Choroid plexus epithelial cell (primary cell): ENCODE measurements at regions not wholly inside any gene's neighbourhood (a gene's known extent, or its start where the extent isn't known, plus 50 kb on each side); places are given as distances from the start of the nearest gene placed in this dataset.
A peak's percentile ranks its signal among the peaks of the same experiment; 100 is the strongest.

Source experiments
- DNase-seq: peaks from one replicate; pipeline ENCODE4 v3.0.0-alpha.2; 2010; ENCODE audit warnings: low read depth
- H3K4me3 ChIP-seq: 2 replicates; pipeline ENCODE4 v1.5.1; 2011; ENCODE audit warnings: low read depth, mild to moderate bottlenecking, control low read depth, low read length, moderate library complexity
- TF ChIP-seq, protein P1 (sequence below): conservative IDR thresholded peaks from 2 replicates; pipeline ENCODE4 v1.5.1; 2011; ENCODE audit warnings: low read depth, mild to moderate bottlenecking, control low read depth, inconsistent platforms, low read length, moderate library complexity

DNA sequence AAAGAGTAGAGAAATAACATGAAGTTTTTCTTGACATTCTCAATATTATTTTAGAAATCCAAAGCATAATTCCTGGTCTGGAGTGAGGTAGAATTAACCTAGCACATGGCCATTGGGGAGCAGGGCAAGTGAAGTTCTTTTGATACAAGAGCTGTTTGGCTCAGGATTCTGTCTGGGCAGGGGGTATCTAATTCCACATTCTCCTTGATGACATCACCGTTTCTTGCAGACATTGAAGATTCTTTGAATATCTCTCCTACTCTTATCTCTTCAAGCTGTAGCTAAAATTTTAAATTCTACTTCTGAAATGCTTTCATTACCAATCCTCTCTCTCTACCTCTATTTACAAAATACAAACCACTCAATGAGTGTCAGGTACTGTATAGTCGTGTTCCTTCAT, 138.2 kb upstream of the TENM4 start:
- DNase-seq: peak; percentile 1
- TF ChIP-seq, protein P1, sequence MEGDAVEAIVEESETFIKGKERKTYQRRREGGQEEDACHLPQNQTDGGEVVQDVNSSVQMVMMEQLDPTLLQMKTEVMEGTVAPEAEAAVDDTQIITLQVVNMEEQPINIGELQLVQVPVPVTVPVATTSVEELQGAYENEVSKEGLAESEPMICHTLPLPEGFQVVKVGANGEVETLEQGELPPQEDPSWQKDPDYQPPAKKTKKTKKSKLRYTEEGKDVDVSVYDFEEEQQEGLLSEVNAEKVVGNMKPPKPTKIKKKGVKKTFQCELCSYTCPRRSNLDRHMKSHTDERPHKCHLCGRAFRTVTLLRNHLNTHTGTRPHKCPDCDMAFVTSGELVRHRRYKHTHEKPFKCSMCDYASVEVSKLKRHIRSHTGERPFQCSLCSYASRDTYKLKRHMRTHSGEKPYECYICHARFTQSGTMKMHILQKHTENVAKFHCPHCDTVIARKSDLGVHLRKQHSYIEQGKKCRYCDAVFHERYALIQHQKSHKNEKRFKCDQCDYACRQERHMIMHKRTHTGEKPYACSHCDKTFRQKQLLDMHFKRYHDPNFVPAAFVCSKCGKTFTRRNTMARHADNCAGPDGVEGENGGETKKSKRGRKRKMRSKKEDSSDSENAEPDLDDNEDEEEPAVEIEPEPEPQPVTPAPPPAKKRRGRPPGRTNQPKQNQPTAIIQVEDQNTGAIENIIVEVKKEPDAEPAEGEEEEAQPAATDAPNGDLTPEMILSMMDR: no peak
- no peak overlapping the region for H3K4me3 ChIP-seq

DNA sequence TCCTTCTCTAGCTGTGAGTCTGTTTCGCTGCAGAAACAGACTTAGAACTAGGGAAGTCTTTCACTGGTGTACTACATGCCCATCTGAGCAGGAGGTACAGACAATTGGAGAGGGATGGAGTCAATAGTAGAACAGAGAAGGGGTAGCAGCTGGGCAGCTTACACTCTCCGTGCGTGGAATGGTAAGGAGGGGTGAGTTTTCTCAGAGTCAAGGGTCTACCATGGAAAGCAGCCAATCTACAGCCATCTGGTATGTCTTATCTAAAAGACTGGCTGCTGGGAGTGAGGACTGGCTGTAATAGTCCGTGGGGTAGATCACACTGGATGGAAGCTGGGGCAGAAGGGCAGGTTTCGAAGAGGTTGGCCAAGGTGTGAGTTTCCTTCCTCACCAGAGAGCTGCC, 137.3 kb upstream of the TENM4 start:
- DNase-seq: no peak
- H3K4me3 ChIP-seq: no peak overlapping the region
- TF ChIP-seq, protein P1: no peak

DNA sequence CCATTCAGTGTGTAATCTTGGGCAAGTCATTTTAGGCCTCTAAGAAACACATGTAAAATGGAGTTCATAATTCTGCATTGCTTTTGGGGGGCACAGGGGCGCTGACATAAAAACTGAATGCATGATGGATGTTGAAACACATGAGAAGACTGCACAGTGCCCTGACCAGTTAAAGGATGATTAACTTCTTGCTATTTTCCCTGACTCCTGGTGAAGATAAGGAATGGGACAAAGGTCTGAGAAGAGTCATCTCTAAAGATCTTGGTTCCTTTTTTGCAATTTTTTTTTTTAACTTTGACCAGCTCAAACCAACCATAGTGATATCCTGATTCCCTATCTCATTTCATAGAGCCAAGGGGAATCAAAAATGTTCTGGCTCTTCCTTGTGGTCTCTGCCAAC, 134.9 kb upstream of the TENM4 start:
- TF ChIP-seq, protein P1: no peak
- H3K4me3 ChIP-seq: no peak overlapping the region
- DNase-seq: no peak

DNA sequence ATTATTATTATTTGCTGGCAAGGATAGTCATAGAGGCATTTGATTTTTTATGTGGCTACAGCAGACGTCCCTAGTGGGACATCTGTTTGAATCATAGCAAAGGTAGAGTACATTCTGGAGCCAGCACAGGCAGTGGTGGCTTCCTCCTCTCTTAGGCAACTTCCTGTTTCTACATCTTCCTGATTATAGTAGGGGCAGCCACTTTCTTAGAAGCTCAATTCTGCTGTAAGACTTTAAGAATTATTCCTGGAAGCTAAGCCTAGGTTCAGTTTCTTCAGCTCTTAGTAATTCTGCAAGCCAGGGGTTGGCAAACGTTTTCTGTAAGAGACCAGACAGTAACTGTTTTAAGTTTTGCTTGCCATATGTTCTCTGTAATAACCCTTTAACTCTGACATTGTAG, 129.3 kb upstream of the TENM4 start:
- H3K4me3 ChIP-seq: no peak overlapping the region
- no peak for DNase-seq
- TF ChIP-seq, protein P1: no peak

DNA sequence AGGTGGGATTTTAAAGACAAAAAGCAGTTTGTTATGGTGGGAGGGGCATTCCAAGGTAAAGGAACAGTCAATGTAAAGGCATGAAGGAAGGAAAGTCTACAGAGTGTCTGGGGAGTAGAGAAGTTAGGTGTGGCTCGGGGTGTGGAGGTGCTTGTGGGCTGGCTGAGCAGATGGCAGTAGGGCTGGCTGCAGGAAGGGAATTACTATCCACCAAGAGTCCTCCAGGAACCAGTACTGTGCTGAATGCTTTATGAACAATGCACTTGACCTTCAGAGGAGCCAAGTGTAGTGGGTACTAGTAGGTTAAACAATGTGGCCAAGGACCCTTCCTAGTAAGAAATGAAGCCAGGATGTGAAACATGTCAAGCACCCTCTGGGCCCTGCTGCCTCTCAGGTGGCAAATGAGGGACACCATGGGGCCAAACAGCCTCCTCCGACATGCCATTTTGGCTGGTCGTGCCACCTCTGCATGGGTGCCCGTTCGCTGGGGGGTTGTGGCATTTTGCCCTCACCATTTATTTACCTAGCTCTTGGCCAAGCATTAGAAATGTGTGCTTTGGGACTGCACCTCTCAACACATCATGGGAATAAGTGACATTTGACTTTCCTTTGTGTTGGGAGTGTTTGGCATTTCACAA, 123.6 kb upstream of the TENM4 start:
- TF ChIP-seq, protein P1: no peak
- no peak overlapping the region for H3K4me3 ChIP-seq
- no peak for DNase-seq

DNA sequence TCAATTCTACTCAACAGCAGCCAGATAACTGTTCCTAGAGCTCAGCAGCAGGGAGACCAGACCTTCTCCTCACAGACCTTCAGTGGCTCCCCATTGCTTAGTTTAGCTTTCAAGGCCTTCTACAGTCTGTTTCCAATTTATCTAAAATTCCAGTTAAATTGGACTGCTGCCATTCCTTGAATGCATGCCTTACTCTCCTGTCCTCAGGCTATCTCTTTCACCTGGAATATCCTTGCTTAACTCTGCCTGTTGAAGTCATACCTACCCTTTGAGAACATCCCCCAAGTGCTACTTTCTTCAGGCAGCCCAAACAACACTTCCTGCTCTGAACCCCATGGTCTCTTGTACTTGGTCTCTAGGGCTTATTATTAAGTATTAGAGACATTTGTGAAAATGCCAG, 120.7 kb upstream of the TENM4 start:
- no peak overlapping the region for H3K4me3 ChIP-seq
- no peak for DNase-seq
- TF ChIP-seq, protein P1: no peak

DNA sequence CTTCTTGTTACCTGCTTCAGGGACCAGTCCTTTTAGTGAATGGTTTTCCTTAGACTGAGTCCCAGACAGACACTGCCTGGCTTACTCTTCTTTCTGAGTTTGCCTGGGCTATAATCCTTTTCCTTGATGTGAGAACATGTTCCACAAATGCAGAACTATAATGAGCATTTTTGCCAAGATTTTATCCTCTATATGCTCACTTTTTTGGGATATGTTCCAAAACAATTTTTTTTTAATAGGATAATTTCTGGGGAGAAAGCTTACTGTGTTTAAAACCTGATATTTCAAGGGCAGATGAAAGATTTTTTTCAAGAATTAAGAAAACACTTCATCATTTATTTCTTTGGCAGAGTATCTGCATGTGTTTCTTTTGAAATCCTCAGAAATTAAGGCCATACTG, 110.0 kb upstream of the TENM4 start:
- TF ChIP-seq, protein P1: no peak
- no peak overlapping the region for H3K4me3 ChIP-seq
- DNase-seq: no peak
